Panc1 (cell line): ENCODE measurements at regions not wholly inside any gene's neighbourhood (a gene's known extent, or its start where the extent isn't known, plus 50 kb on each side); places are given as distances from the start of the nearest gene placed in this dataset.

Experiments used
- ATAC-seq: fragments of 200-7000 bp; cut with Tn5 transposase; 2 replicates; pipeline ENCODE4 v1.9.1; 2020; ENCODE audit warnings: mild to moderate bottlenecking, moderate library complexity
- BruUV-seq: library from RNA; stranded (reverse); fragments of 400-500 nt; replicated peaks from 2 replicates; lab custom pipeline; 2021; lab: Mats Ljungman, UMichigan
- CTCF ChIA-PET: fragments of 300-600 bp; sonication (Branson Sonifier 250); formaldehyde crosslinking; loops from one replicate; lab custom pipeline; 2022; ENCODE audit warnings: antibody characterized with exemption; lab: Charles Lee
- POLR2A ChIA-PET: fragments of 300-600 bp; sonication (Branson Sonifier 250); formaldehyde crosslinking; loops from one replicate; lab custom pipeline; 2022; ENCODE audit warnings: antibody characterized with exemption; lab: Charles Lee
- DNase-seq: peaks from one replicate; pipeline ENCODE4 v3.0.0-alpha.2; 2010; ENCODE audit warnings: low read depth, low spot score
- H3K27ac ChIP-seq: 2 replicates; pipeline ENCODE4 v1.5.1; 2011; ENCODE audit warnings: mild to moderate bottlenecking, low read length, inconsistent platforms
- H3K27me3 ChIP-seq: fragments of 200-500 bp; sonication (Bioruptor generic); 2 replicates; pipeline ENCODE4 v1.6.0; 2014; ENCODE audit warnings: low read length, inconsistent platforms; ENCODE audit not compliant: control insufficient read depth, insufficient read depth
- H3K36me3 ChIP-seq: fragments of 200-500 bp; sonication (Bioruptor generic); 2 replicates; pipeline ENCODE4 v1.5.1; 2014; ENCODE audit warnings: inconsistent platforms, mild to moderate bottlenecking, low read length, moderate library complexity; ENCODE audit not compliant: control insufficient read depth, insufficient read depth
- H3K4me1 ChIP-seq: 2 replicates; pipeline ENCODE4 v1.5.1; 2011; ENCODE audit warnings: inconsistent platforms, mild to moderate bottlenecking, low read length, moderate library complexity; ENCODE audit not compliant: control insufficient read depth, insufficient read depth
- H3K4me3 ChIP-seq, 2 experiments: 2 replicates each; pipeline ENCODE4 v1.5.1; 2011 to 2012; ENCODE audit warnings: low read depth in 2 of 2, low read length in 2 of 2, mild to moderate bottlenecking in 2 of 2, inconsistent platforms in 1 of 2, moderate library complexity in 1 of 2
- H3K9me3 ChIP-seq: fragments of 200-500 bp; sonication (Bioruptor generic); 2 replicates; pipeline ENCODE4 v1.5.1; 2014; ENCODE audit warnings: low read depth, mild to moderate bottlenecking, inconsistent platforms, low read length, moderate library complexity; ENCODE audit not compliant: control insufficient read depth, insufficient read depth
- POLR2AphosphoS5 ChIP-seq: IDR thresholded peaks from 2 replicates; pipeline ENCODE4 v1.6.1; 2012; ENCODE audit warnings: mild to moderate bottlenecking, low read depth, low read length, moderate library complexity
- SIN3A ChIP-seq: IDR thresholded peaks from 2 replicates; pipeline ENCODE4 v1.6.1; 2012; ENCODE audit warnings: low read depth, mild to moderate bottlenecking, low read length, moderate library complexity, borderline replicate concordance; ENCODE audit not compliant: insufficient read depth
- TCF7L2 ChIP-seq: IDR thresholded peaks from 2 replicates; pipeline ENCODE4 v1.6.1; 2011; ENCODE audit warnings: mild to moderate bottlenecking, low read depth, low read length, inconsistent platforms
- in situ Hi-C: cut with HindIII; loops from 2 replicates; pipeline ENCODE4 v1.10.0; 2016; ENCODE audit warnings: low sequenced_read_pairs, low pct_unique_long_range_greater_than_20kb
- intact Hi-C: fragments of 100-400 bp; cut with micrococcal nuclease; formaldehyde crosslinking; loops from one replicate; pipeline ENCODE4 v1.10.0; 2022; ENCODE audit not compliant: unreplicated experiment
- TF ChIP-seq, protein P1 (sequence below), 2 experiments: IDR thresholded peaks; 2 replicates each; pipeline ENCODE4 v1.6.1; 2011 to 2012; ENCODE audit warnings: low read depth in 2 of 2, control low read depth in 1 of 2, low read length in 1 of 2, mild to moderate bottlenecking in 1 of 2, moderate library complexity in 1 of 2; ENCODE audit not compliant: insufficient read depth in 1 of 2
- TF ChIP-seq, protein P2 (sequence below): fragments of 450-650 bp; IDR thresholded peaks from 2 replicates; pipeline ENCODE4 v1.5.1; 2017; ENCODE audit warnings: mild to moderate bottlenecking

DNA sequence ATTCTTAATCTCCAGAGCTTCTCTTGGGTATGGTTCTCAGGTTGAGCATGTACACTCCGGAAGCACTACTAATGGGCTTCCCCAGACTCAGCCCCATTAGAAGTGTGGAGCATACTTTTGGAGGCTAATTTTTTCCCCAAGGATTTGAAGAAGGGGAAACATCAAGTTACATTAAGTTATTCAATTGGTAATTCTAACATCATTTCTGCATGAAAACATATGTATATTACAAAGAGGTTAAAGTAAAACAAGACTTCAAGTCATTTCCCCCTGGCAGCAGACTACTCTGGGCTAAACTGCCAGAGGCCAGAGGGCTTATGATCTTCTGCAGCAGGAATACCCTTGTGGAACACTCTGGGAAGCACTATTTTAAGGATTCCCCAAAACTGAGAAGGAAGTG lies 227.7 kb upstream of the STK17B start:
- ChIA-PET CTCF (no interaction called here), POLR2A (interaction anchor here (0.6 kb wide), 1 partner anchor 320 kb away, joined by 3 read pairs; no protein-coding TSS in a partner anchor)
- BruUV-seq = no TSS peak
- intact Hi-C loops = no loop called here
- DNase-seq = no peak
- Histone ChIP-seq H3K36me3 (no peaks in the 10 kb centered on the region), H3K4me3 (no peak overlapping the region), H3K9me3 (no peaks in the 10 kb centered on the region), H3K27me3 (no peaks in the 10 kb centered on the region), H3K4me1 (peaks cover 18% of the 10 kb centered on the region), H3K27ac (peak overlapping the region; percentile 83; the same call in 1 of the 2 replicates)
- in situ Hi-C loops = no loop called here
- TF ChIP-seq TCF7L2 = no peak
- no peak for TF ChIP-seq SIN3A
- TF ChIP-seq, protein P1, sequence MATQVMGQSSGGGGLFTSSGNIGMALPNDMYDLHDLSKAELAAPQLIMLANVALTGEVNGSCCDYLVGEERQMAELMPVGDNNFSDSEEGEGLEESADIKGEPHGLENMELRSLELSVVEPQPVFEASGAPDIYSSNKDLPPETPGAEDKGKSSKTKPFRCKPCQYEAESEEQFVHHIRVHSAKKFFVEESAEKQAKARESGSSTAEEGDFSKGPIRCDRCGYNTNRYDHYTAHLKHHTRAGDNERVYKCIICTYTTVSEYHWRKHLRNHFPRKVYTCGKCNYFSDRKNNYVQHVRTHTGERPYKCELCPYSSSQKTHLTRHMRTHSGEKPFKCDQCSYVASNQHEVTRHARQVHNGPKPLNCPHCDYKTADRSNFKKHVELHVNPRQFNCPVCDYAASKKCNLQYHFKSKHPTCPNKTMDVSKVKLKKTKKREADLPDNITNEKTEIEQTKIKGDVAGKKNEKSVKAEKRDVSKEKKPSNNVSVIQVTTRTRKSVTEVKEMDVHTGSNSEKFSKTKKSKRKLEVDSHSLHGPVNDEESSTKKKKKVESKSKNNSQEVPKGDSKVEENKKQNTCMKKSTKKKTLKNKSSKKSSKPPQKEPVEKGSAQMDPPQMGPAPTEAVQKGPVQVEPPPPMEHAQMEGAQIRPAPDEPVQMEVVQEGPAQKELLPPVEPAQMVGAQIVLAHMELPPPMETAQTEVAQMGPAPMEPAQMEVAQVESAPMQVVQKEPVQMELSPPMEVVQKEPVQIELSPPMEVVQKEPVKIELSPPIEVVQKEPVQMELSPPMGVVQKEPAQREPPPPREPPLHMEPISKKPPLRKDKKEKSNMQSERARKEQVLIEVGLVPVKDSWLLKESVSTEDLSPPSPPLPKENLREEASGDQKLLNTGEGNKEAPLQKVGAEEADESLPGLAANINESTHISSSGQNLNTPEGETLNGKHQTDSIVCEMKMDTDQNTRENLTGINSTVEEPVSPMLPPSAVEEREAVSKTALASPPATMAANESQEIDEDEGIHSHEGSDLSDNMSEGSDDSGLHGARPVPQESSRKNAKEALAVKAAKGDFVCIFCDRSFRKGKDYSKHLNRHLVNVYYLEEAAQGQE (IDR thresholded peaks at IDR 0.05; ENCODE audit: insufficient read depth in 1 of 2, low read depth in 2 of 2, low read length in 1 of 2) = no peak
- TF ChIP-seq, protein P2, sequence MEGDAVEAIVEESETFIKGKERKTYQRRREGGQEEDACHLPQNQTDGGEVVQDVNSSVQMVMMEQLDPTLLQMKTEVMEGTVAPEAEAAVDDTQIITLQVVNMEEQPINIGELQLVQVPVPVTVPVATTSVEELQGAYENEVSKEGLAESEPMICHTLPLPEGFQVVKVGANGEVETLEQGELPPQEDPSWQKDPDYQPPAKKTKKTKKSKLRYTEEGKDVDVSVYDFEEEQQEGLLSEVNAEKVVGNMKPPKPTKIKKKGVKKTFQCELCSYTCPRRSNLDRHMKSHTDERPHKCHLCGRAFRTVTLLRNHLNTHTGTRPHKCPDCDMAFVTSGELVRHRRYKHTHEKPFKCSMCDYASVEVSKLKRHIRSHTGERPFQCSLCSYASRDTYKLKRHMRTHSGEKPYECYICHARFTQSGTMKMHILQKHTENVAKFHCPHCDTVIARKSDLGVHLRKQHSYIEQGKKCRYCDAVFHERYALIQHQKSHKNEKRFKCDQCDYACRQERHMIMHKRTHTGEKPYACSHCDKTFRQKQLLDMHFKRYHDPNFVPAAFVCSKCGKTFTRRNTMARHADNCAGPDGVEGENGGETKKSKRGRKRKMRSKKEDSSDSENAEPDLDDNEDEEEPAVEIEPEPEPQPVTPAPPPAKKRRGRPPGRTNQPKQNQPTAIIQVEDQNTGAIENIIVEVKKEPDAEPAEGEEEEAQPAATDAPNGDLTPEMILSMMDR = no peak
- no peak for TF ChIP-seq POLR2AphosphoS5
- ATAC-seq = no peak

DNA sequence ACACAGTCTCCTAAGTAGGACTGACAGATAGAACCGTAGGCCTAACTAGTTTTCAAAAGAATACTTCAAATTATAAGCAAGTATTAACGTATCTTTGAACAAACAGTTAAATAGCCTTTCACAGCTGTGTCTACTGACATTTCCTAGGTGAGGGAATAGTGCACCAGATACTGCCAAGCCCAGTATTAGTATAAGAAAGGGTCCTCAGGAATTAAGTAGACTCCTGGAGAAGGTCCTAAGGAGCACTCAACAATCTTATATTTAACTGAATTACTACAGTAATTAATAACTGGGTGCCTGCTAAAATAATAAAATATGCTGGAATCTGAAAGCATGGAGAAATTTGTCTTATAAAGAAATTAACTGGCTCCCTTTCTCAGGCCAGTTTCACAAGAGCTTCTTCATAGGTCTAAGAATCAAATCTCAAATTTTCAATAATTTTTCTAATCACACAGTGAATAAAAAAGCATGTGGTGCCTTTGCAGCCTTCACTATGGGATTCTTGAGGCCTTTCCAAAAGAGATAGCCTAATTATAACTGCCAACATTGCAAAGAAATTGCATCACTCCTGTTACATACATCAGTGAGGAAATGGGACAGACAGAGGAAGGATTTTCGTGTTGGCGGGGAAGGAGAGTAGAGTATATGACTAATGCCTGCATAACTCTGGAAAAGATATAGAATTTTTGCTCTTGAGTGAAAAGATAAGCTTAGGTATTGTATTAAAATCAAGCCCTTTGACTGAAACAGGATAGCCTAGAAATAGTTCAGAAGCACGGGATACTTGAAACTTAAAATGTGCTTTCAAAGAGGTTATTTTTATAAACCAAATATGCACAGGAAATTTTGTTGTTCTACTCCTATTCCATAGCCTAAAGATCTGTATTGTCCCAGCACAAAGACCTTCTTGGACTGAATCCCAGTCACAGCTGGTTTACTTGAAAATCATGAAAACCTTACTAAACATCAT lies 228.6 kb upstream of the STK17B start:
- intact Hi-C loops = no loop called here
- Histone ChIP-seq H3K36me3 (no peaks in the 10 kb centered on the region), H3K9me3 (no peaks in the 10 kb centered on the region), H3K27ac (peak overlapping the region; percentile 83), H3K4me3 (no peak overlapping the region), H3K27me3 (no peaks in the 10 kb centered on the region), H3K4me1 (peaks cover 18% of the 10 kb centered on the region)
- peak; percentile 87 for ATAC-seq
- no TSS peak for BruUV-seq
- in situ Hi-C loops = no loop called here
- peak; percentile 52 for DNase-seq
- no peak for TF ChIP-seq SIN3A
- TF ChIP-seq, protein P1 (IDR thresholded peaks at IDR 0.05; ENCODE audit: insufficient read depth in 1 of 2, low read depth in 2 of 2, low read length in 1 of 2) = no peak
- no peak for TF ChIP-seq TCF7L2
- TF ChIP-seq POLR2AphosphoS5 = peak; percentile 37; the same call in 1 of the 2 replicates
- POLR2A ChIA-PET = interaction anchor here (0.6 kb wide), 1 partner anchor 319 kb away, joined by 3 read pairs; no protein-coding TSS in a partner anchor
- CTCF ChIA-PET = no interaction called here
